GM12873 (cell line): ENCODE measurements at regions not wholly inside any gene's neighbourhood (a gene's known extent, or its start where the extent isn't known, plus 50 kb on each side); places are given as distances from the start of the nearest gene placed in this dataset.

Experiments
- CTCF ChIP-seq: IDR thresholded peaks from 2 replicates; pipeline ENCODE4 v1.5.1; 2012; ENCODE audit warnings: low read depth, mild to moderate bottlenecking, moderate library complexity, low read length, control low read depth; ENCODE audit not compliant: insufficient read depth; ENCODE audit errors: missing control alignments

GRCh38 chr2:176388861-176389260 lies 119.6 kb downstream of the MTX2 start:
- no peak for TF ChIP-seq CTCF

- TF ChIP-seq CTCF = no peak
Measured at GRCh38 chr2:176390276-176391147, 121.3 kb downstream of the MTX2 start.

- no peak for TF ChIP-seq CTCF
Measured at GRCh38 chr2:176391148-176391419, 121.8 kb downstream of the MTX2 start.

GRCh38 chr2:176392249-176392648 lies 123.0 kb downstream of the MTX2 start:
- TF ChIP-seq CTCF = no peak

- TF ChIP-seq CTCF = no peak
Measured at GRCh38 chr2:176392744-176393414, 123.6 kb downstream of the MTX2 start.

GRCh38 chr2:176395273-176395854 lies 126.1 kb downstream of the MTX2 start:
- no peak for TF ChIP-seq CTCF
